Glomerular endothelial cell (primary cell): ENCODE measurements at regions not wholly inside any gene's neighbourhood (a gene's known extent, or its start where the extent isn't known, plus 50 kb on each side); places are given as distances from the start of the nearest gene placed in this dataset.

ENCODE experiments used
- DNase-seq: peaks from one replicate; pipeline ENCODE4 v3.0.0-alpha.2; 2011; ENCODE audit warnings: low read depth, low spot score; ENCODE audit errors: extremely low read depth

DNA sequence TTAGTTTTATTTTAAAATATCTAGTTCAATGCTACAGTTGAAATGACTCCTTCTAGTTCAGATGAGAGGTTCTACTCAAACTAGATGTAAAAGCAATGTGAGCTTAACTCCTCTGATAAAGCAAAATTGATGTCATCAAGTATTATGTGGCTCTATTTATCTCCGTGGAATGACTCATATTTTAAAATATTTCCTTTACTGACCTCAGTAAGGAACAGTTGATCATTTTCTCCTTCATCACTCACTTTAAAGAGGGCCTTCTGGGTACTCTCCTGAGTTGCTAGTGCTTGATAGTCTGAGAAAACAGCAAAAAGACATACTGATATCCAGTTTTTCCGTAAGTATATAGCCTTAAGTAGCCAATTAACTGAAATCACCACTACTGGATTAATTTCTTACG is 1099.3 kb downstream of the ROBO2 start:
- peak; percentile 58 for DNase-seq

DNA sequence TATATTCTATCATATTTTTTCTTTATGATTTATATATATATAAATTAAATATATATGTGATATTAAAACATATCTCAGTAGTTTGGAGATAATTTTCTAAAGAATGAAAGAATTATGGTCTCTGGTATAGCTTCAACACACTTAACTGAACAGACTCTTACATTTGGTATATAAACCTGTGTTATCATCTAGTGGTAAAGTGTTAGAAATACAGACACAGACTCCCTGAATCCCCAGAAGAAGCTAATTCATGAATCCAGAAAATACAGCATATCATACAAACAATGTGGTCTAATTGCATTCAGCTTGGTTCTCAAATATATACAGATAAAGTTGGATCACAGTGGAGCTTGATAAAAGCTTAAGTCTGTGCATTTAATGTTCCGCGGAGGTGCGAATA is 1100.4 kb downstream of the ROBO2 start:
- DNase-seq: no peak

- DNase-seq: peak; percentile 12
Observed at GRCh38 chr3:78140866-78141265, 1101.0 kb downstream of the ROBO2 start.

- peak; percentile 48 for DNase-seq
Observed at GRCh38 chr3:78141269-78141668, 1101.4 kb downstream of the ROBO2 start.

DNA sequence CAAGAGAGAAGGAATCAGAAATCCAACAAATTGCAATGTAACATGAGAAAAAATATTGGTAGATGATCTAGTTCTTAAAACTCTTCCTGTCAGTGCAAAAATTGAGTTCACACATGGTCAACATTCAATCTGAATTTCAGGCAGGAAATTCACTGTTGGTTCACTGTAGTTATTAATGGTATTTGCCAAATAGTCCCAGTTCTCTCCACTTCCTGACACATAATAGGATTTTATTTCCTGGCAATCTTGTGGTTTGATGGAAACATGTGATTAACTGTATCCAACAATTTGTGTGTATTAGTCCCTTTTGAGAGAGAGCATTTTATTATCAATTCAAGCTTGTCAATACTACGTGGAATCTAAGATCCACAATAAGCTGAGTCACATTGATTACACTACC is 1103.1 kb downstream of the ROBO2 start:
- peak; percentile 64 for DNase-seq

GRCh38 chr3:78148986-78149717 is 1109.3 kb downstream of the ROBO2 start:
- DNase-seq: no peak

DNA sequence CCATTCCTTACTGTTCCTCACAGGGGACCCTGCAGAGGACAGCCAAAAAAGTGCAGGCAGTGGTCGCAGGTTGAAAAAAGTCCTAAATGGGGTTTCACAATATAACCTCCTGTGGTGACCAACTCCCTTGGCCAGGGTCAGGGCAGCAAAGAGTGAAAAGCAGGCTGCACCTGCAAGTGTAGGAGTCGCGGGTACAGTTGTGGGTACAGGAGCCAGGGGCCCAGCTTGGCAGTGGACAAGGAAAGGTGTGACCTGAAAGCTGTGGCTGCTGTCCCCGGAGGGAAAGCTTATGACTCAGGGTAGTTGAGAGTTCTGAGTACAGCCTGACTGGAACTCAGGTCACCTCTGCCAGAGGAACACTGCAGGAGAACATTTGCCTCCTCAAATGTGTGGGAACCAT is 1114.1 kb downstream of the ROBO2 start:
- DNase-seq: no peak

GRCh38 chr3:78154521-78155186 is 1114.8 kb downstream of the ROBO2 start:
- DNase-seq: no peak

GRCh38 chr3:78161736-78162135 is 1121.8 kb downstream of the ROBO2 start:
- no peak for DNase-seq

GRCh38 chr3:78163379-78163778 is 1123.5 kb downstream of the ROBO2 start:
- DNase-seq: no peak

DNA sequence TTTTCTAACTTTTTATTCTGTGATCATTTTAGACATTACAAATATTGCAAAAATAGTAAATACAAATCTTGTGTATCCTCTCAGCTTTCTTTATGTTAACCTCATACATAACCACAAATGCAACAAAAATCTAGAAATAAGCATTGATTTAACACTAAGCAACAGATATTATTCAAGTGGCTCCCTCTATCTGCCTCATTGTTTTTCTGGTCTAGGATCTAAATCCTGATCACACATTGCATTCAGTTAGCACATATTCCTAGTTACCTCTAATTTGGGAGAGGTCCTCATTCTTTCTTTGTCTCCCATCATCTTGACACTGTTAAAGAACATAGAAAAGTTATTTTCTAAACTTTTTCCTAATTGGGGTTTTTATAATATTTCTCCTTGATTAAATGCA is 1126.0 kb downstream of the ROBO2 start:
- no peak for DNase-seq

GRCh38 chr3:78174821-78175220 is 1134.9 kb downstream of the ROBO2 start:
- DNase-seq: no peak

DNA sequence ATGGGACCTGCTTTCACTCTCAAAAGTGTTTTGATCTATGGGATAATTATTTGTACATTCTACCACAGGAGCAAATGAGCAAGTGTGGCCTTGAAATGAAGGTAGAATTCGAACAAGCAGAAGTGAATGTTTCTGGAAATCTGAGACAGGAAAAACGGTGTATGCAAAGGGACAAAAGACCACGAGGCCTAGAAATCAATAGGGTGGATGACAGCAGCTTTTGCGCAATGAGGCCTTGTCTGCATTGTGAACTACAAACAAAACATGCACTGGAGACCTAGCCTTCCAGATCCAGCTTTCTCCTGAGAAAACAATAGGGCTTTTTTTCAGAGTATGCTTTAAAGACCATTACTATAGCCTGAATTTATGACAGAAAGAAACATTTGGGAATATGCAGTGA is 1137.0 kb downstream of the ROBO2 start:
- no peak for DNase-seq

- DNase-seq: no peak
Observed at GRCh38 chr3:78177780-78178179, 1137.9 kb downstream of the ROBO2 start.

- DNase-seq: no peak
Observed at GRCh38 chr3:78178209-78178608, 1138.3 kb downstream of the ROBO2 start.

DNA sequence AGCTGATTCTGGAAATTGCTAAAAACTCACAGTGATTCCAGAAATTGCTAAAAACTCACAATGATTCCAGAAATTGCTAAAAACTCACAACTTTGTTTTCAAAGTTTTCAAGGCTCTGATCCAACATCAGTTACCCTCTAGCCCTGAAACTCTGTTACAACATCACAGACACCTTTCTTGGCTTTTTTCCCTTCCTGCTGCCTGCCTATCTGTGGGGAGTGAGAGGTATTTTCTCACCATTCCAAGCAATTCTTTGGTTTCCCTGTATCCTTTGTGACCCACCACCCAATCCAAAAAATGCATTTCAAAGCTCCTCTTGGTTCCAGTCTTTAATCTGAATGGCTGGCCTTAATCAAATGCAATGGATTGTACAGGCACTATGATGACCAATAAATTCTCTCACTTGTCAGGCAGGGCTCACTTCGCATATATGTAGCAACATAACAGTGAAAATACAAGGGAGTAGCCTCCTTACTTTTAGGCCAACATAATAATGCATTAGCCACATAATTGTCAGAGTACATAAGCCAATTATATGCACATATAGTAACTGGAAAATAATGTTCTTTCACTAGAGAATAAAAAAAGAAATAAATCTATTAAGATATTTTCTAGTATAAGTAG is 1139.0 kb downstream of the ROBO2 start:
- DNase-seq: no peak

DNA sequence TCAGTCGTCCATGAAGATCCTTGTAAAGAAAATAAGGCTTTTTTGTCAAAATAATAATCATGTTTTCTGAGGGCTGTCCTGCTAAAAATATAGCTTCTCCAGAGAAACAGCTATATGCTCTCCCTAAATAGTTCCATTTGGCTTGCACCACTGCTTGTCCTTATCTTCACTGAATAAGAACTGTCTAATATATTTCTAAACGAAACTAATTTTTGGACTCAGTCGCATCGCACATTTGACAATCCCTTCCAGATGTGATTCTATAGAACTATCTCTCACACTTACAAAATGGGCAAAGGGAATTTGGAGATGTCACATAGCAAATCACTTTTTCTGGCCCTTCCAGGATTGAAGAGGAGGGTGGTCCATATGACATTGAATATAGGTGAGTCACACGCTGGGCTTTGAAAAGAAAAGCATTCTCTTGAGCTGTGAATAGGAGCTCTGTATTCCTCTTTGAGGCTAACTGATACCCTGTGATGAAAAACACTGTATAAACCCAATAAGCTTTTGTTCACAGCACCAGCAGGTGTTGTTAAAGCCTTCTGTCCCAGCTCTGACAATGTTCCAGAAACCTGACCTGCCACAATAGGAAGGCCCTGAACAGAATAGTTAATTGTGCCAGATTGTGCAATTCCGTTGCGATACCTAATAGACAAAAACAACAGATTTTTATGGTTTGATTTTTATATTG is 1144.2 kb downstream of the ROBO2 start:
- no peak for DNase-seq

GRCh38 chr3:78186404-78186803 is 1146.5 kb downstream of the ROBO2 start:
- DNase-seq: no peak

DNA sequence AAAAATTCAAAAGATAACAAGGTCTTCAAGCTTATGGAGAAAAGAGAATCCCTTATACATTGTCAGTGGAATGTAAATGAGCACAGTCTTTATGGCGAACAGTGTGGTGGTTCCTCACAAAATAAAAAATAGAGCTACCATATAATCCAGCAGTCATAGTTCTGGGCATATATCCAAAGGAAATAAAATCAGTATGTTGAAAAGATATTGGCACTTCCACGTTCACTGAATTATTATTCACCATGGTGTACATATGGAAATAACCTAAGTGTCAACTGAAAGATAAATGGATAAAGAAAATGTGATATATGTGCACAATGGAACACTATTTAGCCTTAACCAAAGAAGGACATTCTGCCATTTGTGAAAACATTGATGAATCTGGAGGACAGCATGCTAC is 1161.2 kb downstream of the ROBO2 start:
- no peak for DNase-seq

- DNase-seq: peak; percentile 72
Observed at GRCh38 chr3:78204977-78205376, 1165.1 kb downstream of the ROBO2 start.

DNA sequence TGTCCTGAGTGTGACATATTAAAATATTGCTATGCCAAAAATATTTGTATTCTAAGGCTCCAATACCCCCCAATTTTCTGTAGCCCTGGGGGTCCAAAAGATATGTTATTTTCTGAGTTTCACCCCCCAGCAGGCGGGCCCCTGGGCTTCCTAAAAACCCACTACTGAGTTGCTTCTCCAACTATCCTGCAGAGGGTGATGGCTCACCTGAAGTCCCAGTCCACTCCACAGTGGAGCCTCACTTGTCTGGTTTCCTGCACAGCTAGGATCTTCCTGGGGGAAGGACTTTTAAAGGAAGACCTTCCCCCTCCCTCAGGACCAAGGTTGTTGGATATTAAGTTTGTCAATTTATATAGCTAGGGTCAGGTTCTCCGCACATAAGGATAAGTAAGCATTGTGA is 1181.4 kb downstream of the ROBO2 start:
- DNase-seq: no peak

DNA sequence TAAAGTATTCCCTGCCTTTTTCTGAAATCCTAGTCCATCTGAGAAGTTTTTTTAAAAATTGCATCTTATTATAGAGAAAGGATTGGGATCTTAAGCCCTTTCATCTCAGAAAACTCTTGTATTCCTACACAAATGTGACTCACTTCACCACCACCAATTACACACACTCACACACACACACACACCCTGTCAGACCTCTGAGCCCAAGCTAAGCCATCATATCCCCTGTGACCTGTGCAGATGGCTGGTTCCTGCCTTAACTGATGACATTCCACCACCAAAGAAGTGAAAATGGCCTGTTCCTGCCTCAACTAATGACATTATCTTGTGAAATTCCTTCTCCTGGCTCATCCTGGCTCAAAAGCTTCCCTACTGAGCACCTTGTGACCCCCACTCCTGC is 1181.9 kb downstream of the ROBO2 start:
- no peak for DNase-seq
